Esophagus muscularis mucosa (tissue), 4 donors: ENCODE measurements at regions not wholly inside any gene's neighbourhood (a gene's known extent, or its start where the extent isn't known, plus 50 kb on each side); places are given as distances from the start of the nearest gene placed in this dataset.

Experiments
- CTCF ChIP-seq, 3 experiments: fragments of 200-600 bp in 2 of 3; fragments of 450-650 bp in 1 of 3; sonication (generic) in 2 of 3; IDR thresholded peaks; one replicate each; pipeline ENCODE4 v1.5.1; 2017 to 2019; ENCODE audit warnings: antibody characterized with exemption in 3 of 3, mild to moderate bottlenecking in 2 of 3, moderate library complexity in 1 of 3
- EP300 ChIP-seq: sonication (generic); formaldehyde crosslinking; IDR thresholded peaks from one replicate; pipeline ENCODE4 v1.6.1; 2017; ENCODE audit warnings: antibody characterized with exemption
- POLR2A ChIP-seq: fragments of 450-650 bp; IDR thresholded peaks from one replicate; pipeline ENCODE4 v1.6.1; 2017; ENCODE audit warnings: antibody characterized with exemption, moderate library complexity, mild to moderate bottlenecking, low read depth
- POLR2AphosphoS5 ChIP-seq, 2 donors: sonication (generic); formaldehyde crosslinking; IDR thresholded peaks; one replicate each; pipeline ENCODE4 v1.6.1; 2017; ENCODE audit warnings: antibody characterized with exemption in 2 of 2

GRCh38 chr14:65864549-65864948 lies 452.0 kb downstream of the FUT8 start:
- no peak for TF ChIP-seq POLR2A
- no peak for TF ChIP-seq CTCF (IDR thresholded peaks at IDR 0.05)
- TF ChIP-seq EP300 = no peak
- no peak for TF ChIP-seq POLR2AphosphoS5 (IDR thresholded peaks at IDR 0.05)
